ENCODE measurements at regions not wholly inside any gene's neighbourhood (a gene's known extent, or its start where the extent isn't known, plus 50 kb on each side); places are given as distances from the start of the nearest gene placed in this dataset.
"Not testable (repeated sequence)": the region's sequence is repeated elsewhere in the genome, so short reads cannot be mapped to it uniquely, and the experiment has no call there.

DNA sequence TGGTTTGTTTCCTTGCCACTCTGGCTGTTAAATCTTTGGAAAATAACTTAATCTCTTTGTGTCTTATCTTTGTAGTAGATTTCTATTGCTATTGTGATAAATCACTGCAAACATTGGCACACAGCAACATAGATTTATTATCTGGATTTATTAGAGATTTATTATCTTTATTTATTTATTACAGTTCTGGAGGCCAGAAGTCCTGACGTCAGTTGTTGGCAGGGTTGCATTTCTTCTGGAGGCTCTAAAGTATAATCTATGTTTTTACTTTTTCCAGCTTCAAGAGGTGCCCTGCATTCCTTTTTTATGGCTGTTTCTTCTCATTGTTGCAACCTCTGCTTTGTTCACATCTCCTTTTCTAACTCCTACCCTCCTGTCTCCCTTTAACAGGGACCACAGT is 542.8 kb downstream of the GRXCR1 start:
- DNase-seq (ENCODE audit: low read depth) = no peak

DNA sequence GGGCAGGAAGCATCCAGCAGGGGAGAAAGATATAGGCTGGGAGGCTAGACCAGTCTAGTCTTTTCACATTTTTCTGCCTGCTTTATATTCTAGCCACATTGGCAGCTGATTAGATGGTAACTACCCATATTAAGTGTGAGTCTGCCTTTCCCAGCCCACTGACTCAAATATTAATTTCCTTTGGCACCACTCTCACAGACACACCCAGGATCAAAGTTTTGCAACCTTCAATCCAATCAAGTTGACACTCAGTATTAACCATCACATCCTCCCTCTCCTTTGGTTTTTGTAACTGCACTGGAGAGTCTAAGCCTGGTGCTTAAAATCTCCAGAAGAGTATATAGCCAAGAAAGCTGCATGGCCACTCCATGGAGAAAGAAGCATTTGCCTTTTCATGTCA is 560.4 kb downstream of the GRXCR1 start:
- DNase-seq (ENCODE audit: low read depth) = no peak

DNA sequence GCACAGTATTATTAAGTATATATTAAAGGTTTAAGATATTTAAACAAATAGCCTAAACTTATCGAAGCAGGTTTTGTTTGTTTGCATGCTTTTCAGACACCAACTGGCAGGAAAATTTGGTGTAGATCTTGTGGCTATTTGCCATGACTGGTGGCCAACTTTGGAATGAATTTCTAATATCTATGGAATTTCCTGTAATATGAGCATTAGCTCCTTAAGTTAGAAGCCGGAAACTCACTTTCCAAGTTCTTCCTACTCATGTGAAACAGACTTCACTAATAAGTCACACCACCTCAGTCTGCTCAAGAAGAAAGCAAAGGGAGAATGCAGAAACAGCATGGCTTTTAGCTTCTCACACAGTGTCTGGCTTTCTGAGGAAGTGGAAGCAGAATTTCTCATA is 563.9 kb downstream of the GRXCR1 start:
- DNase-seq (ENCODE audit: low read depth) = no peak

DNA sequence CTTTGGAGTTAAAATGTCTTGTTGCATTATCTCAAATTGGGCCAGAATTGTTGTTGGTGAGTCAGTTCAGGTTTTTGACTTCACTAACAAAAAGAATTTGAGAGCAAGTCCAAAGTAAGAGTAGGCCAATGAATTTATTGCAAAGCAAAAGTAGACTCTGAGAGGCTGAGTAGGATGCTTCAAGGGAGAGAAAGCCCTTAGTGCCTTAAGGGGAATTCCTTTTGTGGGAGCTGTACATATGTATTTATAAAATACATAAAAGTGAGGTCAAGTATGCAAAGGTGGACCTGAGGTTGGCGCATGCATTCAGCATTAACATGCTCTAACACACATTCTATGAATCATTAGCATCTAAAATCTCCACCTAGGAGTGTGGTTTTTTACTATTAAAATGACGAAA is 565.4 kb downstream of the GRXCR1 start:
- DNase-seq (ENCODE audit: low read depth) = no peak

DNA sequence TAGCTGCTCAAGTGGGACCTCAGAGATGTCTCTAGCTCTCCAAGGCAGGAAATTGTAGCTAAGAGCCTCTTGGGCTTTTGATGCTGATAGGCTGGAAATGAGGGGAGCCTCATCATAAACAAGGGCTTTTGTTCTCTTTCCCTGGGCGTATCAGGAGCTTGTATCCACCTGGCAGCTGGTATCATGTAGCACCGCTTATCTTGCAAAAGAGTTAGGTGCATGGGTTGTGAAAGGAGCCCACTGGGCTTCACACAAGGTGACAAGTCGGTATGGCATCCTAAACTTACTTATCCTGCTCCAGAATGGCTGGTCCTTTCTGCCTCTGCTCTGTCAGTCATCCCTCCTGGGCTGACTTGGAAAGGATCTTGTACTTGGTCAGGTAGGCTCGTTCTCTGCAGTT is 565.8 kb downstream of the GRXCR1 start:
- DNase-seq (ENCODE audit: low read depth) = no peak

DNA sequence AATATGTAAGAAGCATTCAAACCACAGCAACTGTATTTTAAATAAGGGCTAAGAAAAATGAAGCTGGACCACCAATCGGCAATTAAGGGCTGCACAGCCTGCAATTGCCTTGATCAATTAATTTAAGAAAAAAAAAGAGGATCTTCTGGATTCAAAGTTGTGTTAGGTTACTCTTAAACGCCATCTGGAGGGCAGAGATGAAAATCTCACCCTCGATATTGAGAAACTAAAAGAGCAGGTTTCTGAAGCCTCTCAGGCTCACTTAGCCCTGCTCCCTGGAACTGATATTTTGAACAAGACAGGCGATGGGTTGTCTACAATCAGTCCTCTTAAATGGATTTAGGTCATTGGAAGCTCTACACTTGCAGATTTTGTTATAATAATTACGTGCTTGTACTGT is 579.4 kb downstream of the GRXCR1 start:
- DNase-seq (ENCODE audit: low read depth) = no peak

DNA sequence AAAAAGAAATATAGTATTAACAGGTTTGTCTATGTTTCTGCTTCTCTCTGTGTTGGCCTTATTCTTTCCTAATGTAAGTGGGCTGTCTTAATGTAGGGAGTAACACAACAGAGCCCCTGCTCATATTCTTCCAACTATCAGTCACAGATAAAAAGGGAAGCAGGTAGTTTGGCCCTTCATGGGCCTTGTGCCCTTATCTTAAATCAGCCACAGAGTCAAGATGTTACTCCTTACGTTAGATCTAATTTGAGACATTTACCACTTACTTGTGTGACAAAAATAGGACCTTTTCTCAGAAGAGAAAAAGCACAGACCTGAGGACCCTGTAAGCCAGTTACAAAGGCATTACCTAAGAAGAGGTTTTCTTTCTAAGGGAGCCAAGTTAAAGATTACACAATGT is 589.0 kb downstream of the GRXCR1 start:
- DNase-seq (ENCODE audit: low read depth) = no peak

DNA sequence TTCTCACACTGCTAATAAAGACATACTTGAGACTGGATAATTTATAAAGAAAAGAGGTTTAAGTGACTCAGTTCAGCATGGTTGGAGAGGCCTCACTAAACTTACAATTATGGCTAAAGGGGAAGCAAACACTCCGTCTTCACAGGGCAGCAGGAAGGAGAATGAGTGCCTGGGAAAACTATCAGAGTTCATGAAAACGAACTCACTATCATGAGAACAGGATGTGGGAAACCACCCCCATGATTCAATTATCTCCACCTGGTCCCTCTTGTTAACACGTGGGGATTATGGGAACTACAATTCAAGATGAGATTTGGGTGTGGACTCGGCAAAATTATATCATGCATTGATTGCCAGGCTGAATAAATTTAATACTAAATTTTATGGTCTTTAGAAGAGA is 592.7 kb downstream of the GRXCR1 start:
- DNase-seq (ENCODE audit: low read depth) = no peak

DNA sequence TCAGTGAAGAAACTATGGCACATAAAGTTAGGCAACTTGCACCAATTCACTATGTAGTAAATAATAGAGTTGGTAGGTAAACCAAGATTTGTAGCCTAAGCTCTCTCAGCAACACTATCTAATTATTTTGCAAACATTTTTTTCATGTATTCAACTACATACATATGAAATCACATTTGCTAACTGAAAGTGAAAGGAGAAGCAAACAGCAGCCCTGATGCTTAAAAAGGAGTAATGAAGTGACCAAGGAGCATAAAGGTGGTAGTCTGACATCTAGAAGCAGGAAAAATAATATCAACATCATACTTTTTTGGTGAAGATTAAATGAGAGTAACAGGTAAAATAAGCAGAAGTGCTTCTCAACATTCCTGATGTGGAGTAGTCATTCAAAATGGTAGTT is 603.7 kb downstream of the GRXCR1 start:
- DNase-seq (ENCODE audit: low read depth) = no peak

DNA sequence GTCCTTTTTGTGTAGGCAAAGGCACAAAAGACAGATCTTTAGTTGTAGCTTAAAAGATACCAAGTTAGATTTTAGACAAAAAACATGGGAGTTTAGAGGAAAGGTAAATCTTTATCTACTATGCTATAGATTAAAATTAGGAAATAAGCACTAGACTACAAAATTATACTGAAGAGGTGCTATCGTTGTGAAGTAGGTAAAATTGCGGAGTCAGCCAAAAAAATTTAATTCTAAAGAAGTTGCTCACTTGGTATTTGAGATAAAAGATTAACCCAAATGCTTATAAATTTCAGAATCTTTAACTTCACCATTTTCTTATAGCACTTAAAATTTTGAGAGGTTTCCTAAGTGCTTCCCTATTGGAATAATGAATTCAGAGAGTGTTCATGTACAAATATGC is 604.1 kb downstream of the GRXCR1 start:
- no peak for DNase-seq (ENCODE audit: low read depth)

DNA sequence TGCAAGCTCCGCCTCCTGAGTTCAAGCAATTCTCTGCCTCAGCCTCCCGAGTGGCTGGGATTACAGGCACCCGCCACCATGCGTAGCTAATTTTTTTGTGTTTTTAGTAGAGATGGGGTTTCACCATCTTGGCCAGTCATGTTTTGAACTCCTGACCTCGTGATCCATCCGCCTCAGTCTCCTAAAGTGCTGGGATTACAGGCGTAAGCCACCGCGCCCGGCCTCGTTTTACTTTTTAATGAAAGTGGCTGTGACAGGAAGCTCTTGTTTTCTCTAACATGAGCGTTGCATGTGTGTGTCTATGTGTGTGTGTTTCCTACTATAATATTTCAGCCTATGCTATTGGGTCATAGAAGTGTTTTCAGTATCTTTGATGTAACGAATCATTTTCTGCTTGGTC is 613.3 kb downstream of the GRXCR1 start:
- DNase-seq (ENCODE audit: low read depth) = not testable (repeated sequence)

DNA sequence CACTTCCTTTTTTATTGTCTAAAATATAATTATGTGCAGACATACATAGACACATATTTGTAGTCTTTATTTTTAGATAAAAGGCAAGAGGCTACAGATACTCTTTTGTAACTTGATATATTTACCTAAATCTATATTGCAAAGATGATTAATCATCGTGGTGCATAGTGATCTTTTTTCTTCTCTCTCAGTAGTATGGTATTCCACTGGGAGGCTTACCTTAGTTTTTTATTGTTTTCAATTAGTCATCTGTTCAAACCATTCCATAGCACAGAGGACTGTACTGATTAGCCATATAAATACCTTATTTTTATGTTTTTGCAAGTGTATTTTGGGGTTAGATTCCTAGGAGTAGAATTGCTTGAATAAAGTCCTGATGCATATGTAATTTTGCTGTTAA is 619.7 kb downstream of the GRXCR1 start:
- no peak for DNase-seq (ENCODE audit: low read depth)

DNA sequence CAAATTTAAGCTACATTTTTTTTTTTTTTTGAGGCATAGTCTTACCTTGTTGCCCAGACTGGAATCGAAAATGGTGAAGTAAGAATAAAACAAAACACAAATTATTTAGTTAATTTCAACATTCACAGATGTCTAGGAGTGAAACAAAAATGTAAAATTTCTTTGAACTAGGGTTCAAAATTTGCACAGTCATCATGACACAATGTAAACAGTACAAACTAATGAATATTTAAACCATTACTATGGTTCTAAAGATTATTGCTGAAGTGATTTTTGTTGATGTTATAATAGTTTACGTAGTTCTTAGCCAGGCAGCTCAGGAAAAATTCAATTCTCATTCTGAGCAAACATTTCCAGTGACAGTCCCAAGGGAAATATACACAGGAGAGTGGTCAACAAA is 633.1 kb downstream of the GRXCR1 start:
- no peak for DNase-seq (ENCODE audit: low read depth)

DNA sequence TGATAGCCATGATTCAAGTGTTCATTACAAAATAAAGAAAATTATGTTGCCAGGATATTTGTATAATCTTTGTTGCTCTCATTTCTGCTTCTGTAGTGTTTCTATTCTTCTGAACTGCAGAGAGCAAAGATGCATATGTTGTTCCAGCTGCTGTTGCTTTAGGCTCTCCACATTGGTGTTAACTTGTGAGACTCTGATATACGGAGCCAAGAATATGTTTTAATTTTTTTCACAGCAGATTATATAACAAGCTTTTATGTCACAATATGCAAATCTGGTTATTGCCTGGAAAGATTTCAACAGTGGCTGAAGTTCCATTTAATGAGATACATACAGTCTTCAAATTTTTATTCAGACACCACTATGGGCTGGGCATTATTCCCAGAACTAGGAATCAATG is 655.0 kb downstream of the GRXCR1 start:
- DNase-seq (ENCODE audit: low read depth) = no peak

DNA sequence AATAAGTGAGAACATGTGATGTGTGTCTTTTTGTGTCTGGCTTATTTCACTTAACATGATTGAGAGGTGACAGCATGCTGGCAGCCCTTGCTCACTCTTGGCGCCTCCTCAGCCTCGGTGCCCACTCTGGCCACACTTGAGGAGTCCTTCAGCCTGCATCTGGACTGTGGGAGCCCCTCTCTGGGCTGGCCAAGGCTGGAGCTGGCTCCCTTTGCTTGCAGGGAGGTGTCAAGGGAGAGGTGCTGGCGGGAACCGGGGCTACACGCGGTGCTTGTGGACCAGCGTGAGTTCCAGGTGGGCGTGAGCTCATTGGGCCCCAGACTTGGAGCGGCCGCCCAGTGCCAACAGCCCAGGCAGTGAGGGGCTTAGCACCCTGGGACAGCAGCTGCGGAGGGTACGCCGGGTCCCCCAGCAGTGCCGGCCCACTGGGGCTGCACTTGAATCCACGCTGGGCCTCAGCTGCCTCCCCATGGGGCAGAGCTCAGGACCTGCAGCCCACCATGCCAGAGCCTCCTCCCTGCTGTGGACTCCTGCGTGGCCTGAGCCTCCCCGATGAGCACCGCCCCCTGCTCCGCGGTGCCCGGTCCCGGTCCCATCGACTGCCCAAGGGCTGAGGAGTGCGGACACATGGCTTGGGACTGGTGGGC is 658.6 kb downstream of the GRXCR1 start:
- no peak for DNase-seq (ENCODE audit: low read depth)

DNA sequence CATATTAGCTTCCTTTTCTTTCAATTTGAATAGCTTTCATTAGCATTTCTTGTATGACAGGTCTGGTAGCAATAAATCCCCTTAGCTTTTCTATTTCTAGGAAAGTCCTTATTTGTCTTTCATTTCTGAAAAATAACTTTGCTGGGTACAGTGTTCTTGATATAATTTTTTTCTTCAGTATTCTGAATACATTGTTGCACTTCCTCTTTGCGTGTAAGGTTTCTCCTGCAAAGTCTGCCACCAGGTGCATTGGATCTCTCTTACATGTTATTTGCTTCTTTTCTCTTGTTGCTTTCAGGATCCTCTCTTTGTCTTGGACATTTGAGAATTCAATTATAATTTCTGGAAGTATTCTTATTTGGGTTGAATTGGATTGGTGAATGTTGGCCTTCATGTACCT is 663.7 kb downstream of the GRXCR1 start:
- no peak for DNase-seq (ENCODE audit: low read depth)

DNA sequence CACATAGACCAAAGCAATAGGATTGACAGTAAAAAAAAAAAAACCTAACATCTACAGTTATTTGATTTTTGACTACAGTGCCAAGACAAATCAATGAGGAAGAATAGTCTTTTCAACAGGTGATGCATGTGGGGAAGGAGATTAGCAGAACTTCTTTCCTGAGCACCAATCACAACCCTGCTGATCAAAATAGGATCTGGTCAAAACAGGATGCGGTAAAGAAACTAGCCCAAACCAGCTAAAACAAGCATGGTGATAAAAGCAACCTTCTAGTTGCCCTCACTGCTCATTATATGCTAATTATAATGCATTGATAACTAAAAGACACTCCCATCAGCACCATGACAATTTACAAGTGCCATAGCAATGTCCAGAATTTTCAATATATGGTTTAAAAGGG is 667.5 kb downstream of the GRXCR1 start:
- no peak for DNase-seq (ENCODE audit: low read depth)

DNA sequence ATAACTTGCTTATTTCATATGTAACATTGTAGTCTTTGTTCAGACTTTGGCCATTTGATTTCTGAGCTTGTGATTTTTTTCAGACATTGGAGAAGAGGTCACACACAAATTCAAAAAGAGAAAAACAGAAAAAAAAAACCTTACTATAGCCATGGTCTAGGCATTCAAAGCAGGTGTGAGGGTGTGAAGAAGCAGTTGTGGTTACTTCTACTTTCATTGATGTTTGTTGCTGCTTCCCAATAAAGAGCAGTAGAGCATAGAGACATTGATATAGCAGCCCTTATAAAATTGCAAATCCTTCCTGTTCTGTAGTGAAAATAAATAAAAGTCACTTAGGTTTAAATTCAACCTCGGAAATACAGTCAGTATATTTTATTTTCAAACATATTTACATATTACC is 671.6 kb downstream of the GRXCR1 start:
- DNase-seq (ENCODE audit: low read depth) = no peak

DNA sequence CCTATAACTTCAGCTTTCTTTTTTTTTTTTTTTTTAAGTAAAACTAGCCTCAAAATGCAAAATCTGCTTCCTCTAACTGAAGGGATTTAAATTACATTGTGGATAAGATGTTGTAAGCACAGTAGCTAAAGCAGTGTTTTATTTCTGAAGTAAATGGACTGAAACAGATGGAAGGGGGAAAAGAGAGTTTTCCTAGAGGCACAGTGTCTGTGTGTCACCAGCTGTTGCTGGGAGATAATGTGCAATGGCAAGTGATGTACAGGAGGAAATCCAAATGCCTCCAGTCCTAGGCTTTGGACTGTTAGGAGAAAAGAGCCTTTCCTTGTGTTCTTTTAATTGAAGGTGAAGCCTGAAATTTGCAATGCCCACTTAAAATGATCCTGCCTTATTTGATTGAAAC is 672.1 kb downstream of the GRXCR1 start:
- no peak for DNase-seq (ENCODE audit: low read depth)

DNA sequence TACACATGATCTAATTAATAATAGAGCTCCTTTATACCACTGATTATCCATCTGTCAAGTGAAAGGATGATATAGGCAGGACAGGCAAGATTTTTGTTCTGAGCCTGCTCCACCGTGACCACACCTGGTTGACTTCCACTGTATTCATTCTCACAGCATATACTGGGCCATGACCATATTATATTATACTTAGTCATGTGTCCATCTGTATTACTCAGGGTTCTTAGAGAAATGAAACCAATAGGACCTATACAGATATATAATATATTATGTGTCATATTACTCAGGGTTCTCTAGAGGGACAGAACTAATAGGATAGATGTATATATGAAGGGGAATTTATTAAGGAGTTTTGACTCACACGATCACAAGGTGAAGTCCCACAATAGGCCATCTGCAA is 675.1 kb downstream of the GRXCR1 start:
- DNase-seq (ENCODE audit: low read depth) = no peak

DNA sequence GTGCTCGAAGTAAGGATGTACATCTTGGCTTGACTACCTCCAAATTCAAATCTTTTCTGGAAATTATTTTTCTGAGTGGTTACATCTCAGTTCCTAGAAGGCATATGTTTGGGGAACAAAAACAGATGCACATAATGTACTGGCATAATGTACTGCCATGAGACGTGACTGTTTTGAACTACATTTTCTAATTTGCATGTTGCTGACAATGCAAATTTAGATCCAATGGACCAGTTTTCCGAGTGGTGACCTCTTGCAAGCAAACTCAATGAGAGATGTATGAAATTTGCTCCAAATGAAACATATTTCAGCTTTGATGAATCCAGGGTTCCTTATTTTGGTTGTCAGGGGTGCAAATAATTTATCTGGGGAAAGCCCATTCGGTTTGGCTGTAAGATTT is 694.3 kb downstream of the GRXCR1 start:
- no peak for DNase-seq (ENCODE audit: low read depth)

DNA sequence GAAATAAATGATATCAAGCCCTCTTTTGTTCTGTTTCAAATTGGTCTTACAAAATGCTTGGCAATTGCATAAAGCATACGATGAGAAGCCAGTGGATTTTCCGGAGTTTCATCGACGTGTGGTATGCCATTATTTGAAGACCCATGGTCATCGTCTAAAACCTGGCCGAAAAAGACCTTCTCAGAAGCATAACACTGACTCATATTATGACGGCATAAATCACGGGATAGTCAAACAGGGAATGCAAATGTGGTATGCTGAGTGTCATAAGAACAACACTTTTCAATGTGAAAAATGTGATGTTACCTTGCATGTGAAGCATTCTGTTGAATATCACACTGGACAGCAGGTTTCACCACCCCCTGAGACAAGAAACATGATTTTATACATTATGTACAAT is 695.2 kb downstream of the GRXCR1 start:
- DNase-seq (ENCODE audit: low read depth) = no peak

DNA sequence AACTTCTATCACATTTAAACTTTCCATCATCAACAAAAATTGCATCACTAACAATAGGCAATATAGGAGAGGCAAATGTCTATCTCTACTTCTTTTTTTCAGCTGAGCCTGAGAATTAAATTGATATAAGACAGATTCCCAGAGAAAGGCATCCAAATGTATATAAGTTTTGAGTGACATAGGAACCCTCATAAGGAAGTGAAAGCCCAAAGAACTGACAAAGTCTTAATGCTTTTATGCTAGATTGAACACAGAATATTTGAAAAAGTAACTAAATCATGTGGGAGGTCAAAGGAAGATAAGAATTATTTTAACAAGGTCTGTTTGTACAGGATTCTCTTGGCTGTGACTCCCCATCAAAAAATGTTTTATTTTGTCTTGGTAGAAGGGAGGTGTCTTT is 714.9 kb downstream of the GRXCR1 start:
- no peak for DNase-seq (ENCODE audit: low read depth)

DNA sequence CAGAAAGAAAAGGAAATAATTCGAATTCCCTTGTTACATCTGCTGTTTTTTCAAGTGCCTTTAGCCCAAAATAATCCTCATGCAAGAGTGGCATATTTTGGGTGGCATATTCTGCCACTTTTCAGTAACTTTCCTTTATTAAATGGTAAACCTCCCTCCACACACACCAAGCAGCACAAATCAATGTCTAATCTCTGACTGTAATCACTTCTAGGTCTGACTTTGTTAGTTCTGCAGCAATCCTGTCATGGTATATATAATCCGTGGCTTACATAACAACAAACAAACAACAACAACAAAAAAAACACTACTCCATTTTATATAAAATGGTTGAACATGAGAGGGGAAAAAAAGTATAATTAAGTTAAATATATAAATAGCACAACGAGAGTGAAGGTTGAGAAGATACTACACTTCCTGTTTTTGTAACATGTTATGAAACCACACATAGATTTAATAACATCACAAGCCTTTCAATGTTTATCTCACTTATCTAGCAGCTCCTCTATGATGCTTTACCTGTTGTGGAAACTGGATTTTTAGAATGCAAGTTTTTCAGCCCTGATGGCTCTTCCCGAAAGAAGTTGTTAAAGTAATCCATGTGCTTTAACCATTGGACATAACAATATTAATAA is 715.4 kb downstream of the GRXCR1 start:
- no peak for DNase-seq (ENCODE audit: low read depth)
